ENCODE measurements at regions not wholly inside any gene's neighbourhood (a gene's known extent, or its start where the extent isn't known, plus 50 kb on each side); places are given as distances from the start of the nearest gene placed in this dataset.
"Not testable (repeated sequence)": the region's sequence is repeated elsewhere in the genome, so short reads cannot be mapped to it uniquely, and the experiment has no call there.

GRCh38 chr18:47407736-47408135 is 156.3 kb upstream of the SKOR2 start:
- DNase-seq = no peak

- DNase-seq = no peak
These were observed 153.4 kb upstream of the SKOR2 start for GRCh38 chr18:47404845-47405244.

- no peak for DNase-seq
These were observed 152.5 kb upstream of the SKOR2 start for GRCh38 chr18:47403949-47404348.

GRCh38 chr18:47403317-47403716 is 151.9 kb upstream of the SKOR2 start:
- DNase-seq = no peak

- DNase-seq = no peak
These were observed 148.0 kb upstream of the SKOR2 start for GRCh38 chr18:47399475-47399874.

- DNase-seq = no peak
These were observed 146.3 kb upstream of the SKOR2 start for GRCh38 chr18:47397671-47398319.

- DNase-seq = no peak
These were observed 140.2 kb upstream of the SKOR2 start for GRCh38 chr18:47391665-47392064.

- no peak for DNase-seq
These were observed 139.1 kb upstream of the SKOR2 start for GRCh38 chr18:47390410-47391024.

- no peak for DNase-seq
These were observed 137.8 kb upstream of the SKOR2 start for GRCh38 chr18:47389210-47389609.

- no peak for DNase-seq
These were observed 136.4 kb upstream of the SKOR2 start for GRCh38 chr18:47387864-47388263.

GRCh38 chr18:47383729-47384128 is 132.3 kb upstream of the SKOR2 start:
- no peak for DNase-seq

GRCh38 chr18:47381975-47382570 is 130.6 kb upstream of the SKOR2 start:
- no peak for DNase-seq

- no peak for DNase-seq
These were observed 128.7 kb upstream of the SKOR2 start for GRCh38 chr18:47380153-47380552.

- DNase-seq = no peak
These were observed 122.0 kb upstream of the SKOR2 start for GRCh38 chr18:47373465-47373864.

GRCh38 chr18:47370052-47370451 is 118.6 kb upstream of the SKOR2 start:
- no peak for DNase-seq

- DNase-seq = not testable (repeated sequence)
These were observed 102.6 kb upstream of the SKOR2 start for GRCh38 chr18:47354061-47354460.

- DNase-seq = peak; percentile 58
These were observed 94.6 kb upstream of the SKOR2 start for GRCh38 chr18:47346016-47346415.

GRCh38 chr18:47345291-47345690 is 93.8 kb upstream of the SKOR2 start:
- no peak for DNase-seq

GRCh38 chr18:47343291-47343690 is 91.8 kb upstream of the SKOR2 start:
- DNase-seq = no peak

- no peak for DNase-seq
These were observed 91.1 kb upstream of the SKOR2 start for GRCh38 chr18:47342566-47342965.

GRCh38 chr18:47341678-47342077 is 90.2 kb upstream of the SKOR2 start:
- DNase-seq = no peak

GRCh38 chr18:47334966-47335365 is 83.5 kb upstream of the SKOR2 start:
- no peak for DNase-seq

- DNase-seq = no peak
These were observed 82.6 kb upstream of the SKOR2 start for GRCh38 chr18:47333926-47334635.
